ENCODE measurements at regions not wholly inside any gene's neighbourhood (a gene's known extent, or its start where the extent isn't known, plus 50 kb on each side); places are given as distances from the start of the nearest gene placed in this dataset.

- no peak overlapping the region for H3K27ac ChIP-seq
- no peak for TF ChIP-seq ZFX (IDR thresholded peaks at IDR 0.05; ENCODE audit: borderline replicate concordance)
- TF ChIP-seq, protein P1, sequence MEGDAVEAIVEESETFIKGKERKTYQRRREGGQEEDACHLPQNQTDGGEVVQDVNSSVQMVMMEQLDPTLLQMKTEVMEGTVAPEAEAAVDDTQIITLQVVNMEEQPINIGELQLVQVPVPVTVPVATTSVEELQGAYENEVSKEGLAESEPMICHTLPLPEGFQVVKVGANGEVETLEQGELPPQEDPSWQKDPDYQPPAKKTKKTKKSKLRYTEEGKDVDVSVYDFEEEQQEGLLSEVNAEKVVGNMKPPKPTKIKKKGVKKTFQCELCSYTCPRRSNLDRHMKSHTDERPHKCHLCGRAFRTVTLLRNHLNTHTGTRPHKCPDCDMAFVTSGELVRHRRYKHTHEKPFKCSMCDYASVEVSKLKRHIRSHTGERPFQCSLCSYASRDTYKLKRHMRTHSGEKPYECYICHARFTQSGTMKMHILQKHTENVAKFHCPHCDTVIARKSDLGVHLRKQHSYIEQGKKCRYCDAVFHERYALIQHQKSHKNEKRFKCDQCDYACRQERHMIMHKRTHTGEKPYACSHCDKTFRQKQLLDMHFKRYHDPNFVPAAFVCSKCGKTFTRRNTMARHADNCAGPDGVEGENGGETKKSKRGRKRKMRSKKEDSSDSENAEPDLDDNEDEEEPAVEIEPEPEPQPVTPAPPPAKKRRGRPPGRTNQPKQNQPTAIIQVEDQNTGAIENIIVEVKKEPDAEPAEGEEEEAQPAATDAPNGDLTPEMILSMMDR (IDR thresholded peaks at IDR 0.05) = no peak
Observed at GRCh38 chr5:160991205-160991604, 139.2 kb upstream of the ATP10B start.

DNA sequence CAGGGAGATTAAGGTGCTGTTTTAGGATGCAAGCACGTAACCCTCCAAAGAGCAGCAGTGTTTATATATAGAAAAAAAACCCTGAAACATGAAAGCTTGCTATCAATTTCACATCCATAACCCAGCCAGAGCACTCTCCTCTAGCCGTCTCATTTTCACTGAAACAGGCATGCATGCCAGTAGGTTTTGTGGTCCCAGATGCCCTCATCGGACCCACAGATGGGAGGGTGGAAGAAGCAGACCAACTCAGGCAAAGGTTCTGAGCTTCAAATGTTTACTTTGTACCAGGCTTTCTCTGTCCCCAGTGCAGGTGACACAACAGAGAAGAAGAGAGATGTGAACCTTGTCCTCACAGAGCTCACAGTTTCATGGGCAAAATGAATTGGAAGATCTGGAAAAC, 127.4 kb upstream of the ATP10B start:
- H3K27ac ChIP-seq = no peak overlapping the region
- TF ChIP-seq, protein P1 (IDR thresholded peaks at IDR 0.05) = no peak
- TF ChIP-seq ZFX (IDR thresholded peaks at IDR 0.05; ENCODE audit: borderline replicate concordance) = no peak

DNA sequence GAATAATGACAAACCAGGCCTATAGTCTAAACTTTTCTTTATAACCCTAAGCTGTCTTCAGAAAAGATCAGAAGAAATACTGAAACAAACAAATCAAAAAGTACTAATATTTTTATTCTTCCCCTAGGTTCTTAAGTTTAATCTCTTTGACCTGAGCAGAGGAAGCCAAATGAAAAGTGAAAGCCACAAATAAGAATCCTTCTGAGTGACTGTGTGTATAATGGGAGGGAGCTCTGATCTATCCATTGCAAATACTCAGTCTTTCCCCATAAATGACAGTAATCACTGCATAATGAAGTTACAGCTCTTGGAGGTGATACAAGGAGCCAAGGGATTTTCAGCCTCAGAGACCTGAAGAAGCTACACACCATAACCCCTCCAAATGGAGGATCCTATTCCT, 126.9 kb upstream of the ATP10B start:
- H3K27ac ChIP-seq = no peak overlapping the region

GRCh38 chr5:160976181-160976580, 124.2 kb upstream of the ATP10B start:
- no peak overlapping the region for H3K27ac ChIP-seq
- TF ChIP-seq, protein P1 (IDR thresholded peaks at IDR 0.05) = no peak
- TF ChIP-seq ZFX (IDR thresholded peaks at IDR 0.05; ENCODE audit: borderline replicate concordance) = no peak

More for the DNA sequence above, 126.9 kb upstream of the ATP10B start:
- no peak for TF ChIP-seq ZFX (IDR thresholded peaks at IDR 0.05; ENCODE audit: borderline replicate concordance)
- TF ChIP-seq, protein P1 (IDR thresholded peaks at IDR 0.05) = no peak

- TF ChIP-seq, protein P1 (IDR thresholded peaks at IDR 0.05) = peak; percentile 51
- no peak for TF ChIP-seq ZFX (IDR thresholded peaks at IDR 0.05; ENCODE audit: borderline replicate concordance)
- H3K27ac ChIP-seq = no peak overlapping the region
Observed at GRCh38 chr5:160970605-160971191, 118.7 kb upstream of the ATP10B start.

DNA sequence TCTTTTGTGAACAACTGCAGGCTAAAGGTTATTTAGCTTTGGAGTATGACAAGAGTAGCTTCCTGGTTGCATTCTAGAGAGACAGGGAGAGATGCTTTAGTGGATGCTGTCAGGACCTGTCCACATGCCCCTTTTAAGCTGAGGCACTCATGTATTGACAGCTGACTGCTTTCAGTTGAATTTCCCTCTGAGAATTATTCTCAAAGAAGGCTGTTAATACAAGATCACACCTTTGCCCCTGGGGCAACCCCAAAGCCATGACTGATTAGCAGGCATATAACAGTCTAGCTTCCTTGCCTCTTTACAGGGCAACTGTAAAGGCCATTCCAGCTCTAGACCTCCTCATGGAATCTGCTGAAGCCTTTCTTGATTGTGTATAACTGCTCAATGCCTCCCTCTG, 117.6 kb upstream of the ATP10B start:
- H3K27ac ChIP-seq = no peak overlapping the region
- TF ChIP-seq, protein P1 (IDR thresholded peaks at IDR 0.05) = no peak
- no peak for TF ChIP-seq ZFX (IDR thresholded peaks at IDR 0.05; ENCODE audit: borderline replicate concordance)

DNA sequence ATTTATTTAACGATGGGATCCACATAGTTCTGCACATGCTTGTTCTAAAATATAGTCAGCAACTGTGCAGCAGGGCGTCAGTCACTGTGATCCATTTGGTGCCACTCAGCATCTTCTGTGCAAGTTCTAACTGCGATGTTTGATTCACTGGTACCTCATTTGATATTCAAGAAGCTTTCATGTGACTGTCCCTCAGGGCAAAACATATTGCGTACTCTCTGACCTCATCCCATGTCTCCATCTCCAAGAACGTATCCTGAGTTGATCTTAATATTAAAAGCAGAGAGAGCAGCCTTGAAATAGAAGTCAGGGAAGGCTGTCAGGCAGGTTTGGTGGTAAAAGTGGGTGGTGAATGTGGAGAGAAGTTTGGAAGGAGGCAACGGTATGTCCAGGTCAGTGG, 116.5 kb upstream of the ATP10B start:
- no peak overlapping the region for H3K27ac ChIP-seq
- no peak for TF ChIP-seq ZFX (IDR thresholded peaks at IDR 0.05; ENCODE audit: borderline replicate concordance)

DNA sequence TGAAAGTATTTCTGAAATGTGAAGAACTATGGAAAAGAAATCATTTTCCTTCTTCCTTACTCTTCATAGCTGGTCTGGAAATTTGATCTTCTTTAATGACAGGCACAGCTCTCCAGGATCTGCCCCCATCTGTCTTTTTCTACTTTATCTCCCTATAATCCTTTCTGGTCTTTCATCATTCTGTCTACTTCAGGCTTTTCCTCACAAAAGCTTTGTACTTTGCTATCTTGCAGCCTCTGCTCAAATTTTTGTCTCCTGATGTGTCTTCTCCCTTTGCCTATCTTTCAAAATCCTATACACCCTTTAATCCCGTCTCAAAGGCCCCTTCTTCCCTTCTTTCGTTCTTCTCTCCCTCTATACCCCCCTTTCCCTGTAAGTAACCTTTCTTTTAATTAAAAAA, 114.9 kb upstream of the ATP10B start:
- H3K27ac ChIP-seq = no peak overlapping the region
- TF ChIP-seq, protein P1 (IDR thresholded peaks at IDR 0.05) = no peak
- TF ChIP-seq ZFX (IDR thresholded peaks at IDR 0.05; ENCODE audit: borderline replicate concordance) = no peak

Measured in 22Rv1 (cell line).